Vagina (tissue), 2 donors: ENCODE measurements at regions not wholly inside any gene's neighbourhood (a gene's known extent, or its start where the extent isn't known, plus 50 kb on each side); places are given as distances from the start of the nearest gene placed in this dataset.

ENCODE experiments used
- DNase-seq, 2 donors: peaks; one replicate each; pipeline ENCODE4 v3.0.0-alpha.2; 2017; ENCODE audit errors: extremely low spot score in 2 of 2
- H3K27ac ChIP-seq: fragments of 200-600 bp; sonication (generic); one replicate; pipeline ENCODE4 v1.5.1; 2019
- H3K27me3 ChIP-seq: fragments of 200-600 bp; sonication (generic); one replicate; pipeline ENCODE4 v1.5.1; 2019
- H3K36me3 ChIP-seq, 2 donors: fragments of 200-600 bp; sonication (generic); one replicate each; pipeline ENCODE4 v1.5.1; 2017 to 2019
- H3K4me1 ChIP-seq: fragments of 200-600 bp; sonication (generic); one replicate; pipeline ENCODE4 v1.5.1; 2019
- H3K4me3 ChIP-seq, 2 donors: fragments of 200-600 bp; sonication (generic); 1 replicate in 1 of 2; 2 replicates in 1 of 2; pipeline ENCODE4 v1.5.1; 2016 to 2019
- H3K9me3 ChIP-seq: fragments of 200-600 bp; sonication (generic); one replicate; pipeline ENCODE4 v1.5.1; 2019
- POLR2A ChIP-seq, 2 donors: fragments of 450-650 bp; IDR thresholded peaks; one replicate each; pipeline ENCODE4 v1.6.1; 2017; ENCODE audit warnings: antibody characterized with exemption in 2 of 2, mild to moderate bottlenecking in 2 of 2, moderate library complexity in 2 of 2
- POLR2AphosphoS5 ChIP-seq, 2 donors: sonication (generic); formaldehyde crosslinking; IDR thresholded peaks; one replicate each; pipeline ENCODE4 v1.9.0; 2017; ENCODE audit warnings: antibody characterized with exemption in 2 of 2, mild to moderate bottlenecking in 2 of 2, low read depth in 1 of 2; ENCODE audit not compliant: insufficient read depth in 1 of 2
- intact Hi-C: fragments of 100-400 bp; cut with DNase I; formaldehyde crosslinking; loops from one replicate; pipeline ENCODE4 v1.15.1; 2023
- TF ChIP-seq, protein P1 (sequence below), 3 experiments: fragments of 450-650 bp in 2 of 3; fragments of 200-600 bp in 1 of 3; sonication (generic) in 1 of 3; IDR thresholded peaks; one replicate each; pipeline ENCODE4 v1.5.1; 2017 to 2019; ENCODE audit warnings: antibody characterized with exemption in 3 of 3, mild to moderate bottlenecking in 2 of 3, moderate library complexity in 2 of 3

- H3K36me3 ChIP-seq = no peaks in the 10 kb centered on the region
- no peak for DNase-seq
- no peaks in the 10 kb centered on the region for H3K27me3 ChIP-seq
- no peak overlapping the region for H3K4me3 ChIP-seq
- intact Hi-C loops = no loop called here
- no peak overlapping the region for H3K27ac ChIP-seq
- TF ChIP-seq, protein P1, sequence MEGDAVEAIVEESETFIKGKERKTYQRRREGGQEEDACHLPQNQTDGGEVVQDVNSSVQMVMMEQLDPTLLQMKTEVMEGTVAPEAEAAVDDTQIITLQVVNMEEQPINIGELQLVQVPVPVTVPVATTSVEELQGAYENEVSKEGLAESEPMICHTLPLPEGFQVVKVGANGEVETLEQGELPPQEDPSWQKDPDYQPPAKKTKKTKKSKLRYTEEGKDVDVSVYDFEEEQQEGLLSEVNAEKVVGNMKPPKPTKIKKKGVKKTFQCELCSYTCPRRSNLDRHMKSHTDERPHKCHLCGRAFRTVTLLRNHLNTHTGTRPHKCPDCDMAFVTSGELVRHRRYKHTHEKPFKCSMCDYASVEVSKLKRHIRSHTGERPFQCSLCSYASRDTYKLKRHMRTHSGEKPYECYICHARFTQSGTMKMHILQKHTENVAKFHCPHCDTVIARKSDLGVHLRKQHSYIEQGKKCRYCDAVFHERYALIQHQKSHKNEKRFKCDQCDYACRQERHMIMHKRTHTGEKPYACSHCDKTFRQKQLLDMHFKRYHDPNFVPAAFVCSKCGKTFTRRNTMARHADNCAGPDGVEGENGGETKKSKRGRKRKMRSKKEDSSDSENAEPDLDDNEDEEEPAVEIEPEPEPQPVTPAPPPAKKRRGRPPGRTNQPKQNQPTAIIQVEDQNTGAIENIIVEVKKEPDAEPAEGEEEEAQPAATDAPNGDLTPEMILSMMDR (IDR thresholded peaks at IDR 0.05) = no peak
- TF ChIP-seq POLR2AphosphoS5 (IDR thresholded peaks at IDR 0.05; ENCODE audit: insufficient read depth in 1 of 2, low read depth in 1 of 2) (no peak), POLR2A (IDR thresholded peaks at IDR 0.05) (no peak)
- no peaks in the 10 kb centered on the region for H3K4me1 ChIP-seq
- H3K9me3 ChIP-seq = no peaks in the 10 kb centered on the region
Measured at GRCh38 chr18:43904209-43904837, 627.0 kb upstream of the SYT4 start.

GRCh38 chr18:43914018-43914417 is 636.7 kb upstream of the SYT4 start:
- no peak for DNase-seq
- Histone ChIP-seq H3K36me3 (no peaks in the 10 kb centered on the region), H3K27ac (no peak overlapping the region), H3K9me3 (no peaks in the 10 kb centered on the region), H3K27me3 (no peaks in the 10 kb centered on the region), H3K4me3 (no peak overlapping the region), H3K4me1 (no peaks in the 10 kb centered on the region)
- intact Hi-C loops = no loop called here
- TF ChIP-seq POLR2A (IDR thresholded peaks at IDR 0.05) (no peak), POLR2AphosphoS5 (IDR thresholded peaks at IDR 0.05; ENCODE audit: insufficient read depth in 1 of 2, low read depth in 1 of 2) (no peak)

- DNase-seq = no peak
- H3K9me3 ChIP-seq = no peaks in the 10 kb centered on the region
- intact Hi-C loops = loop anchor here (1.0 kb wide), 1 partner anchor 41 kb away; no protein-coding TSS in a partner anchor
Measured at GRCh38 chr18:43916984-43917383, 639.7 kb upstream of the SYT4 start.

DNA sequence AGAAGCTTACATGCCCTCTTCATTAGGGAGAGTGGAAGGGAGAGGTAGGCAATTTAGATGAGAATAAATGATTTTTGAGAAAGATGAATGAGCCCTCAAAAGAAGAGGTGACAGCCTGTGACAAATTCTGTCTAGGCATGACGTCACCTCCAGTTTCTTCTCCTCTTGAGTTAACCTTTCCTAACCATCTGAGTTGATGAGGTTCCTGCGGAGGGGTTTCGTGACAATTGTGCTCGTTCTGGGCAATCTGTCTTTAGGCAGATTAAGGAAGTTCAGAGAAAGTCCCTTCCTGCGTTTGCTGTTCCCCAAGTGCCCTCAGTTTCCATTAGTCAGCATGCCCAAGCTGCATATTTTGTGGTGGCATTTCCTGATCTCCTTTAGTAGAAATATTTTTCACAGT is 640.2 kb upstream of the SYT4 start:
- intact Hi-C loops = loop anchor here (1.0 kb wide), 1 partner anchor 41 kb away; no protein-coding TSS in a partner anchor

More at GRCh38 chr18:43916984-43917383, 639.7 kb upstream of the SYT4 start:
- no peak overlapping the region for H3K27ac ChIP-seq
- H3K36me3 ChIP-seq = no peaks in the 10 kb centered on the region
- no peaks in the 10 kb centered on the region for H3K4me1 ChIP-seq
- TF ChIP-seq POLR2AphosphoS5 (IDR thresholded peaks at IDR 0.05; ENCODE audit: insufficient read depth in 1 of 2, low read depth in 1 of 2) (no peak), POLR2A (IDR thresholded peaks at IDR 0.05) (no peak)
- TF ChIP-seq, protein P1 (IDR thresholded peaks at IDR 0.05) = no peak
- H3K27me3 ChIP-seq = no peaks in the 10 kb centered on the region
- no peak overlapping the region for H3K4me3 ChIP-seq

DNA sequence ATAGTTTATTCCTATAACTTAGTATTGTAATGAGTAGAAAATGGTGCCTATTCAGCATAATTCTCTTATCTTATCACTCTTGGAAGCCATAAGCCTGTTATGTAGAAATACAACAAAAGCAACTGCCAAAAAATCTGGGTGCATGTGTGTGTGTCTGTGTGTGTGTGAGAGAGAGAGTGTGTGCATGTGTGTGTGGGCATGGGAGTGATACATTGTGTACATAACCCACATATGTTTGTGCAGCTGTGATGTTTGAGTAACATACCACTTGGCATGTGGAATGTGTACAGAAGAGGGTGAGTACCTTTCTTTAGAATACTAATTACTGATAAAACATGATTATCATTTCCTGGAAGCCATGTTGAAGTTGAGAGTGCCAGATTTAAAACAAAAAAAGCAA is 642.3 kb upstream of the SYT4 start:
- Histone ChIP-seq H3K4me3 (no peak overlapping the region), H3K36me3 (no peaks in the 10 kb centered on the region), H3K27ac (no peak overlapping the region), H3K27me3 (no peaks in the 10 kb centered on the region), H3K9me3 (no peaks in the 10 kb centered on the region), H3K4me1 (no peaks in the 10 kb centered on the region)
- intact Hi-C loops = no loop called here
- TF ChIP-seq POLR2AphosphoS5 (IDR thresholded peaks at IDR 0.05; ENCODE audit: insufficient read depth in 1 of 2, low read depth in 1 of 2) (no peak), POLR2A (IDR thresholded peaks at IDR 0.05) (no peak)
- TF ChIP-seq, protein P1 (IDR thresholded peaks at IDR 0.05) = no peak
- no peak for DNase-seq

More for the DNA sequence above, 640.2 kb upstream of the SYT4 start:
- H3K36me3 ChIP-seq = no peaks in the 10 kb centered on the region
- H3K27me3 ChIP-seq = no peaks in the 10 kb centered on the region
- no peak for TF ChIP-seq POLR2A (IDR thresholded peaks at IDR 0.05)
- TF ChIP-seq, protein P1 (IDR thresholded peaks at IDR 0.05) = no peak
- no peak for TF ChIP-seq POLR2AphosphoS5 (IDR thresholded peaks at IDR 0.05; ENCODE audit: insufficient read depth in 1 of 2, low read depth in 1 of 2)
- H3K9me3 ChIP-seq = no peaks in the 10 kb centered on the region
- H3K4me3 ChIP-seq = no peak overlapping the region
- H3K4me1 ChIP-seq = no peaks in the 10 kb centered on the region
- DNase-seq = no peak
- H3K27ac ChIP-seq = no peak overlapping the region
